Stomach (tissue), 4 donors: ENCODE measurements at regions not wholly inside any gene's neighbourhood (a gene's known extent, or its start where the extent isn't known, plus 50 kb on each side); places are given as distances from the start of the nearest gene placed in this dataset.

ENCODE experiments used
- EP300 ChIP-seq: sonication (generic); formaldehyde crosslinking; IDR thresholded peaks from one replicate; pipeline ENCODE4 v1.6.1; 2017; ENCODE audit warnings: antibody characterized with exemption
- POLR2AphosphoS5 ChIP-seq, 3 donors: sonication (generic); formaldehyde crosslinking; IDR thresholded peaks; one replicate each; pipeline ENCODE4 v1.6.1; 2016; ENCODE audit warnings: antibody characterized with exemption in 3 of 3
- TF ChIP-seq, protein P1 (sequence below), 7 experiments: fragments of 450-650 bp in 4 of 7; fragments of 200-600 bp in 3 of 7; sonication (generic) in 3 of 7; IDR thresholded peaks; one replicate each; pipeline ENCODE4 v1.5.1; 2016 to 2019; ENCODE audit warnings: antibody characterized with exemption in 7 of 7, control low read depth in 2 of 7, mild to moderate bottlenecking in 1 of 7

DNA sequence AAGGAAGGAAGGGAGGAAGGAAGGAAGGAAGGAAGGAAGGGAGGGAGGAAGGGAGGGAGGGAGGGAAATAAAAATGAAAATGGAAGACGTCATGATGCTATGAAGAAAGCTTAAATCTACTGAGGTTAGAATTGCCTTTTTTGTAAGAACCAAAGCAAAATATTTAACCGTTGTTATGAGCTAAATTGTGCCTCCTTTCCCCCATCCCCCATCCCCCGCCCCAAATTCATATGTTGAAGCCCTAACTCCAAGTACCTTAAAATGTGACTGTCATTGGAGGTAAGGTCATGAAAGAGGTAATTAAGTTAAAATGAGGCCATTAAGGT lies 80.1 kb upstream of the CXADR start:
- TF ChIP-seq, protein P1, sequence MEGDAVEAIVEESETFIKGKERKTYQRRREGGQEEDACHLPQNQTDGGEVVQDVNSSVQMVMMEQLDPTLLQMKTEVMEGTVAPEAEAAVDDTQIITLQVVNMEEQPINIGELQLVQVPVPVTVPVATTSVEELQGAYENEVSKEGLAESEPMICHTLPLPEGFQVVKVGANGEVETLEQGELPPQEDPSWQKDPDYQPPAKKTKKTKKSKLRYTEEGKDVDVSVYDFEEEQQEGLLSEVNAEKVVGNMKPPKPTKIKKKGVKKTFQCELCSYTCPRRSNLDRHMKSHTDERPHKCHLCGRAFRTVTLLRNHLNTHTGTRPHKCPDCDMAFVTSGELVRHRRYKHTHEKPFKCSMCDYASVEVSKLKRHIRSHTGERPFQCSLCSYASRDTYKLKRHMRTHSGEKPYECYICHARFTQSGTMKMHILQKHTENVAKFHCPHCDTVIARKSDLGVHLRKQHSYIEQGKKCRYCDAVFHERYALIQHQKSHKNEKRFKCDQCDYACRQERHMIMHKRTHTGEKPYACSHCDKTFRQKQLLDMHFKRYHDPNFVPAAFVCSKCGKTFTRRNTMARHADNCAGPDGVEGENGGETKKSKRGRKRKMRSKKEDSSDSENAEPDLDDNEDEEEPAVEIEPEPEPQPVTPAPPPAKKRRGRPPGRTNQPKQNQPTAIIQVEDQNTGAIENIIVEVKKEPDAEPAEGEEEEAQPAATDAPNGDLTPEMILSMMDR (IDR thresholded peaks at IDR 0.05) = no peak
- no peak for TF ChIP-seq POLR2AphosphoS5 (IDR thresholded peaks at IDR 0.05)
- TF ChIP-seq EP300 = no peak
